Mesendoderm (in vitro differentiated cells): ENCODE measurements at regions not wholly inside any gene's neighbourhood (a gene's known extent, or its start where the extent isn't known, plus 50 kb on each side); places are given as distances from the start of the nearest gene placed in this dataset.

Experiments used
- DNase-seq: peaks from one replicate; pipeline ENCODE4 v3.0.0; 2013
- H2AK5ac ChIP-seq: 2 replicates; pipeline ENCODE4 v1.6.1; 2013; ENCODE audit warnings: low read length, inconsistent platforms
- H2BK120ac ChIP-seq: 2 replicates; pipeline ENCODE4 v1.6.1; 2013; ENCODE audit warnings: low read depth, mild to moderate bottlenecking, low read length, moderate library complexity, mixed read lengths
- H2BK15ac ChIP-seq: replicated peaks from 2 replicates; pipeline ENCODE4 v1.6.1; 2013; ENCODE audit warnings: low read depth, mild to moderate bottlenecking, moderate library complexity
- H2BK5ac ChIP-seq: 2 replicates; pipeline ENCODE4 v1.6.1; 2013; ENCODE audit warnings: low read length, inconsistent platforms
- H3K18ac ChIP-seq: 2 replicates; pipeline ENCODE4 v1.6.1; 2013; ENCODE audit warnings: mild to moderate bottlenecking, low read length, mixed read lengths
- H3K23ac ChIP-seq: one replicate; pipeline ENCODE4 v1.6.1; 2013; ENCODE audit warnings: low read length
- H3K27ac ChIP-seq: 2 replicates; pipeline ENCODE4 v1.5.1; 2013; ENCODE audit warnings: low read depth, mild to moderate bottlenecking, inconsistent platforms, low read length, moderate library complexity
- H3K27me3 ChIP-seq: 2 replicates; pipeline ENCODE4 v1.6.1; 2013; ENCODE audit warnings: low read length, control low read depth, mild to moderate bottlenecking, inconsistent platforms; ENCODE audit not compliant: insufficient read depth, poor library complexity
- H3K36me3 ChIP-seq: 2 replicates; pipeline ENCODE4 v1.6.1; 2013; ENCODE audit warnings: low read length, inconsistent platforms; ENCODE audit not compliant: control insufficient read depth, insufficient read depth
- H3K4ac ChIP-seq: one replicate; pipeline ENCODE4 v1.6.1; 2013; ENCODE audit warnings: low read depth, mild to moderate bottlenecking, low read length, moderate library complexity
- H3K4me1 ChIP-seq: 2 replicates; pipeline ENCODE4 v1.6.1; 2013; ENCODE audit warnings: low read depth, low read length, inconsistent platforms; ENCODE audit not compliant: control insufficient read depth
- H3K4me2 ChIP-seq: 2 replicates; pipeline ENCODE4 v1.6.1; 2013; ENCODE audit warnings: low read length
- H3K4me3 ChIP-seq: 2 replicates; pipeline ENCODE4 v1.5.1; 2013; ENCODE audit warnings: mild to moderate bottlenecking, low read length
- H3K56ac ChIP-seq: one replicate; pipeline ENCODE4 v1.6.1; 2013; ENCODE audit warnings: low read length
- H3K79me1 ChIP-seq: 2 replicates; pipeline ENCODE4 v1.6.1; 2013; ENCODE audit warnings: low read length, inconsistent platforms
- H3K79me2 ChIP-seq: 2 replicates; pipeline ENCODE4 v1.6.1; 2013; ENCODE audit warnings: mild to moderate bottlenecking, low read length; ENCODE audit not compliant: control insufficient read depth, insufficient read depth
- H3K9ac ChIP-seq: 2 replicates; pipeline ENCODE4 v1.6.1; 2013; ENCODE audit warnings: low read length, inconsistent platforms
- H4K5ac ChIP-seq: one replicate; pipeline ENCODE4 v1.6.1; 2013; ENCODE audit warnings: low read length
- H4K8ac ChIP-seq: one replicate; pipeline ENCODE4 v1.6.1; 2013; ENCODE audit warnings: low read depth, mild to moderate bottlenecking, control low read depth, low read length, moderate library complexity
- WGBS: extraction: QIAGEN DNeasy Blood & Tissue Kit; methylation state at CpG from one replicate; pipeline ENCODE4 v1.1.7; 2013; ENCODE audit warnings: low lambda C conversion rate, missing lambda C conversion rate; ENCODE audit not compliant: insufficient coverage; ENCODE audit errors: extremely low coverage; 5-methylcytosine and 5-hydroxymethylcytosine counted together

- Histone ChIP-seq H4K8ac (no peak overlapping the region), H3K18ac (peak overlapping the region; percentile 51), H2BK120ac (no peak overlapping the region), H3K4ac (peak overlapping the region; percentile 36), H2AK5ac (no peak overlapping the region), H2BK15ac (no peak overlapping the region), H3K4me3 (no peak overlapping the region), H4K5ac (no peak overlapping the region), H3K56ac (no peak overlapping the region), H3K23ac (no peak overlapping the region), H3K79me1 (no peaks in the 10 kb centered on the region), H3K27me3 (no peaks in the 10 kb centered on the region), H2BK5ac (no peak overlapping the region), H3K4me2 (no peak overlapping the region), H3K27ac (no peak overlapping the region), H3K4me1 (no peaks in the 10 kb centered on the region), H3K79me2 (no peaks in the 10 kb centered on the region), H3K9ac (no peak overlapping the region), H3K36me3 (no peaks in the 10 kb centered on the region)
- peak; percentile 44 for DNase-seq
- WGBS, result no CpG with 5 or more reads among the region's 4 CpGs
Observed at GRCh38 chr3:23019596-23020300, 183.4 kb upstream of the UBE2E2 start.

- no peak for DNase-seq
- H3K9ac ChIP-seq, result no peak overlapping the region
- no peaks in the 10 kb centered on the region for H3K36me3 ChIP-seq
- H3K23ac ChIP-seq, result no peak overlapping the region
- no peaks in the 10 kb centered on the region for H3K79me1 ChIP-seq
- no peak overlapping the region for H2AK5ac ChIP-seq
- H4K5ac ChIP-seq, result no peak overlapping the region
- H3K79me2 ChIP-seq, result no peaks in the 10 kb centered on the region
- WGBS, result no CpG with 5 or more reads among the region's 2 CpGs
- H3K4me1 ChIP-seq, result no peaks in the 10 kb centered on the region
- no peak overlapping the region for H3K56ac ChIP-seq
- no peak overlapping the region for H2BK5ac ChIP-seq
- no peak overlapping the region for H3K4me2 ChIP-seq
- no peak overlapping the region for H4K8ac ChIP-seq
- H3K27ac ChIP-seq, result no peak overlapping the region
- no peak overlapping the region for H3K4ac ChIP-seq
- H3K4me3 ChIP-seq, result no peak overlapping the region
- H3K18ac ChIP-seq, result no peak overlapping the region
- no peak overlapping the region for H2BK120ac ChIP-seq
- no peak overlapping the region for H2BK15ac ChIP-seq
- no peaks in the 10 kb centered on the region for H3K27me3 ChIP-seq
Observed at GRCh38 chr3:23028294-23028693, 174.8 kb upstream of the UBE2E2 start.

GRCh38 chr3:23029001-23029400, 174.1 kb upstream of the UBE2E2 start:
- DNase-seq, result no peak
- Histone ChIP-seq H4K8ac (no peak overlapping the region), H3K36me3 (no peaks in the 10 kb centered on the region), H2BK120ac (no peak overlapping the region), H3K4me3 (no peak overlapping the region), H3K18ac (no peak overlapping the region), H2BK5ac (no peak overlapping the region), H3K4me1 (no peaks in the 10 kb centered on the region), H4K5ac (no peak overlapping the region), H3K79me2 (no peaks in the 10 kb centered on the region), H3K56ac (no peak overlapping the region), H2BK15ac (no peak overlapping the region), H3K27me3 (no peaks in the 10 kb centered on the region), H3K4ac (no peak overlapping the region), H3K9ac (no peak overlapping the region), H3K27ac (no peak overlapping the region), H3K4me2 (no peak overlapping the region), H2AK5ac (no peak overlapping the region), H3K23ac (no peak overlapping the region), H3K79me1 (no peaks in the 10 kb centered on the region)
- no CpG with 5 or more reads among the region's 2 CpGs for WGBS

DNA sequence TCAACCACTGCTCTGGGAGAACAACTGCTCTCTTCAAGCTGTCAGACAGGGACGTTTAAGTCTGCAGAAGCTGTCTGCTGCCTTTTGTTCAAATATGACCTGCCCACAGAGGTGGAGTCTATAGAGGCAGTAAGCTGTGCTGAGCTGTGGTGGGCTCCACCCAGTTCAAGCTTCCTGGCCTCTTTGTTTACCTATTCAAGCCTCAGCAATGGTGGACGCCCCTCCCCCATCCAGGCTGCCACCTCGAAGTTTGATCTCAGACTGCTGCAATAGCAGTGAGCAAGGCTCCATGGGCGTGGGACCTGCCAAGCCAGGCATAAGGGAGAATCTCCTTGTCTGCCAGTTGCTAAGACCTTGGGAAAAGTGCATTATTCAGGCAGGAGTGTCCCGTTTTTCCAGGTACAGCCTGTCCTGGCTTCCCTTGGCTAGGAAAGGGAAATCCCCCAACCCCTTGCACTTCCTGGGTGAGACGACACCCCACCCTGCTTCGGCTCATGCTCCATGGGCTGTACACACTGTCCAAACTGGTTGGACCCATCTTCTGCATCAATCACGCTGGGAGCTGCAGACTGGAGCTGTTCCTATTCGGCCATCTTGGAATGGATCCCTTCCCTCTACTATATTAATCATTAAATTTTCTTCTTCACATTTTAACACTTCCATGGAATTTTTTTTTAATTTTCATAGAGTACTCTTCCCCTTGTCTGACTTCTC, 167.0 kb upstream of the UBE2E2 start:
- no peak overlapping the region for H3K9ac ChIP-seq
- no peaks in the 10 kb centered on the region for H3K79me2 ChIP-seq
- H3K18ac ChIP-seq, result no peak overlapping the region
- WGBS, result no CpG with 5 or more reads among the region's 9 CpGs
- no peak overlapping the region for H2AK5ac ChIP-seq
- no peaks in the 10 kb centered on the region for H3K4me1 ChIP-seq
- H4K5ac ChIP-seq, result no peak overlapping the region
- H3K56ac ChIP-seq, result no peak overlapping the region
- no peak overlapping the region for H2BK15ac ChIP-seq
- no peak overlapping the region for H3K23ac ChIP-seq
- no peak overlapping the region for H3K4me3 ChIP-seq
- no peaks in the 10 kb centered on the region for H3K36me3 ChIP-seq
- H3K79me1 ChIP-seq, result no peaks in the 10 kb centered on the region
- no peak overlapping the region for H3K4me2 ChIP-seq
- H3K27me3 ChIP-seq, result no peaks in the 10 kb centered on the region
- no peak overlapping the region for H2BK5ac ChIP-seq
- no peak overlapping the region for H3K4ac ChIP-seq
- no peak overlapping the region for H4K8ac ChIP-seq
- no peak overlapping the region for H3K27ac ChIP-seq
- H2BK120ac ChIP-seq, result no peak overlapping the region
- DNase-seq, result peak; percentile 23

DNA sequence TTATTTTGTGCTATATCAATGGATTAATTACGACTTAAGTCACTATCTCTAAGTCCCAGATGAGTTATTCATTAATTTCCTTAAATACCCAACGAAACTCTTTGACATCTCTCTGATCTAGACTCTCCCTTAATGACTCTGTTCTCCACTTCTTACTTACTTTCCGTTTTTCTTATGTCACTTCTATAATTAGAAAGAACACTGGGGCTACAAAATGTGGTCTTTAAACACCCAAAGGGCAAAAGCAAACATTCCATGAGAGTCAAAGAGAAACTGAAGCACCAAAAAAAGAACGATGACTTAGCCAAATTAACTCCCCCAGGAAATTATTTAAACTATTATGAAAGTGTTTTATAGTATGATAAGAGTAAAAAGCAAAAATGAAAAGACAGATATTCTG, 166.4 kb upstream of the UBE2E2 start:
- H3K79me2 ChIP-seq, result no peaks in the 10 kb centered on the region
- no peak overlapping the region for H3K27ac ChIP-seq
- H3K36me3 ChIP-seq, result no peaks in the 10 kb centered on the region
- no peak overlapping the region for H2AK5ac ChIP-seq
- H3K4ac ChIP-seq, result no peak overlapping the region
- H2BK15ac ChIP-seq, result no peak overlapping the region
- DNase-seq, result no peak
- no peak overlapping the region for H3K23ac ChIP-seq
- H3K27me3 ChIP-seq, result no peaks in the 10 kb centered on the region
- WGBS, result no CpG with 5 or more reads among the region's 4 CpGs
- no peak overlapping the region for H3K56ac ChIP-seq
- H4K8ac ChIP-seq, result no peak overlapping the region
- H3K4me2 ChIP-seq, result no peak overlapping the region
- no peak overlapping the region for H2BK5ac ChIP-seq
- H3K18ac ChIP-seq, result no peak overlapping the region
- no peak overlapping the region for H2BK120ac ChIP-seq
- H3K4me1 ChIP-seq, result no peaks in the 10 kb centered on the region
- H4K5ac ChIP-seq, result no peak overlapping the region
- H3K4me3 ChIP-seq, result no peak overlapping the region
- no peak overlapping the region for H3K9ac ChIP-seq
- no peaks in the 10 kb centered on the region for H3K79me1 ChIP-seq
